ENCODE measurements at regions not wholly inside any gene's neighbourhood (a gene's known extent, or its start where the extent isn't known, plus 50 kb on each side); places are given as distances from the start of the nearest gene placed in this dataset.

- no peak for TF ChIP-seq CTCF (IDR thresholded peaks at IDR 0.05; ENCODE audit: insufficient read depth, low read length, missing control alignments)
- CTCF ChIA-PET, result no interaction called here
- POLR2A ChIA-PET, result no interaction called here
Observed at GRCh38 chr10:88219753-88220152, 356.3 kb downstream of the PTEN start.

GRCh38 chr10:88221010-88221973 lies 357.9 kb downstream of the PTEN start:
- CTCF ChIA-PET, result interaction anchor here (1.0 kb wide), 1 partner anchor 11 kb away, joined by 3 read pairs; no protein-coding TSS in a partner anchor

More at GRCh38 chr10:88219753-88220152, 356.3 kb downstream of the PTEN start:
- DNase-seq (ENCODE audit: low read depth, low spot score), result no peak
- no peak overlapping the region for H3K4me3 ChIP-seq (ENCODE audit: low read depth, low read length)

DNA sequence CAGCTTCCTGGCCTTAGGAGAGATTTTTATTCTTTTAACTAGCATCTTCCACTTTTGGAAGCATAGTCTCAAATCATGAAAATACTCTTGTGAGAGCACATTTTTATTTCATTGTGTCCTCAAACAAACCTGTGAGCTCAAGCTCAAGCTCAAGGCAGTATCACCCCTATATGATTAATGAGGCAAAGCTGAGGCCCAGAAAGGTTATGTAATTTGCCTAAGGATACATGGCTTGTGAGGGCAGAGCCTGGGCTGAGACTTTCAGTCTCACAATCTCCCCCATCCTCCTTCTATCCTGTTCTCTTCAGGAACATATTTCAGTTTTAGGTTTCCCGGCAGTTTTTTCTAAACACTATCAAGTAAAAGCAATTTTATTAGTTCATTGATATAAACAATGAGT lies 359.5 kb downstream of the PTEN start:
- H3K4me3 ChIP-seq (ENCODE audit: low read depth, low read length), result no peak overlapping the region
- ChIA-PET CTCF (no interaction called here), POLR2A (no interaction called here)

More at GRCh38 chr10:88221010-88221973, 357.9 kb downstream of the PTEN start:
- POLR2A ChIA-PET, result no interaction called here
- TF ChIP-seq CTCF (IDR thresholded peaks at IDR 0.05; ENCODE audit: insufficient read depth, low read length, missing control alignments), result no peak
- DNase-seq (ENCODE audit: low read depth, low spot score), result no peak
- no peak overlapping the region for H3K4me3 ChIP-seq (ENCODE audit: low read depth, low read length)

More for the DNA sequence above, 359.5 kb downstream of the PTEN start:
- DNase-seq (ENCODE audit: low read depth, low spot score), result no peak
- no peak for TF ChIP-seq CTCF (IDR thresholded peaks at IDR 0.05; ENCODE audit: insufficient read depth, low read length, missing control alignments)
